ENCODE measurements at regions not wholly inside any gene's neighbourhood (a gene's known extent, or its start where the extent isn't known, plus 50 kb on each side); places are given as distances from the start of the nearest gene placed in this dataset.
"Not testable (repeated sequence)": the region's sequence is repeated elsewhere in the genome, so short reads cannot be mapped to it uniquely, and the experiment has no call there.

- Mint-ChIP-seq H3K9me3 (peaks cover 4% of the 10 kb centered on the region), H3K4me3 (no peak overlapping the region)
- intact Hi-C loops (cut with micrococcal nuclease) = no loop called here
Measured at GRCh38 chr2:116719836-116720235, 1094.7 kb upstream of the DDX18 start.

GRCh38 chr2:116724550-116724949 is 1089.9 kb upstream of the DDX18 start:
- no peak overlapping the region for H3K27ac Mint-ChIP-seq
- no peak overlapping the region for H3K4me3 Mint-ChIP-seq
- H3K9me3 Mint-ChIP-seq = peaks cover 10% of the 10 kb centered on the region
- no peak for DNase-seq
- intact Hi-C loops (cut with micrococcal nuclease) = no loop called here
- H3K36me3 Mint-ChIP-seq (ENCODE audit: low read depth) = no peaks in the 10 kb centered on the region
- H3K4me1 Mint-ChIP-seq = no peaks in the 10 kb centered on the region
- H3K27me3 Mint-ChIP-seq = no peaks in the 10 kb centered on the region

More at GRCh38 chr2:116719836-116720235, 1094.7 kb upstream of the DDX18 start:
- DNase-seq = no peak
- no peaks in the 10 kb centered on the region for H3K4me1 Mint-ChIP-seq
- H3K36me3 Mint-ChIP-seq (ENCODE audit: low read depth) = no peaks in the 10 kb centered on the region
- no peak overlapping the region for H3K27ac Mint-ChIP-seq
- H3K27me3 Mint-ChIP-seq = no peaks in the 10 kb centered on the region

GRCh38 chr2:116732322-116732721 is 1082.2 kb upstream of the DDX18 start:
- no peak for DNase-seq
- no peaks in the 10 kb centered on the region for H3K9me3 Mint-ChIP-seq
- intact Hi-C loops (cut with micrococcal nuclease) = no loop called here
- H3K4me1 Mint-ChIP-seq = no peaks in the 10 kb centered on the region
- H3K27ac Mint-ChIP-seq = no peak overlapping the region
- H3K36me3 Mint-ChIP-seq (ENCODE audit: low read depth) = no peaks in the 10 kb centered on the region
- no peak overlapping the region for H3K4me3 Mint-ChIP-seq
- H3K27me3 Mint-ChIP-seq = no peaks in the 10 kb centered on the region

- no peak for DNase-seq
- H3K27ac Mint-ChIP-seq = no peak overlapping the region
- no peaks in the 10 kb centered on the region for H3K36me3 Mint-ChIP-seq (ENCODE audit: low read depth)
- intact Hi-C loops (cut with micrococcal nuclease) = no loop called here
- H3K9me3 Mint-ChIP-seq = no peaks in the 10 kb centered on the region
- no peaks in the 10 kb centered on the region for H3K4me1 Mint-ChIP-seq
- no peaks in the 10 kb centered on the region for H3K27me3 Mint-ChIP-seq
- no peak overlapping the region for H3K4me3 Mint-ChIP-seq
Measured at GRCh38 chr2:116733699-116734098, 1080.8 kb upstream of the DDX18 start.

GRCh38 chr2:116737951-116738350 is 1076.5 kb upstream of the DDX18 start:
- no peaks in the 10 kb centered on the region for H3K4me1 Mint-ChIP-seq

DNA sequence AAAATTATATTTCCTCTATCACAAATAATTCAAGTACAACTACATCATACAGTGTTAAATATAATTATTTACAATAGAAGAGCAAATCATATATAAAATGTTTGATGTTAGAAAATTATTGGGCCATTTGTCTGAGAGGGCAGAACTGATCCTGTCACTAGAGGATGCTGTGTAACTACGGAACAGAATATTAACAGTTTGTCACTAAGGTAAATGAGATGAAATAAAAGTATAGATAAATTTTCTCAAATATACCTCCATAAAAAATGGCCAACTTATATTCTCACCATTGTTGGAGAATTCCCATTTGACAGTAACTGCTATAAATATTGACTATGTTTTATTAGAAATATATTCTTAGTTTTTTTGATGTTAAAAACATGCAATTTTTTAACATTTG is 1067.4 kb upstream of the DDX18 start:
- intact Hi-C loops (cut with micrococcal nuclease) = no loop called here
- Mint-ChIP-seq H3K9me3 (no peaks in the 10 kb centered on the region), H3K27me3 (no peaks in the 10 kb centered on the region), H3K4me1 (no peaks in the 10 kb centered on the region), H3K27ac (no peak overlapping the region), H3K36me3 (ENCODE audit: low read depth) (no peaks in the 10 kb centered on the region), H3K4me3 (no peak overlapping the region)
- no peak for DNase-seq

More at GRCh38 chr2:116737951-116738350, 1076.5 kb upstream of the DDX18 start:
- Mint-ChIP-seq H3K36me3 (ENCODE audit: low read depth) (no peaks in the 10 kb centered on the region), H3K27ac (no peak overlapping the region), H3K27me3 (no peaks in the 10 kb centered on the region), H3K4me3 (no peak overlapping the region), H3K9me3 (no peaks in the 10 kb centered on the region)
- intact Hi-C loops (cut with micrococcal nuclease) = no loop called here
- no peak for DNase-seq

GRCh38 chr2:116749994-116750393 is 1064.5 kb upstream of the DDX18 start:
- Mint-ChIP-seq H3K9me3 (no peaks in the 10 kb centered on the region), H3K27ac (no peak overlapping the region), H3K4me1 (no peaks in the 10 kb centered on the region), H3K4me3 (no peak overlapping the region), H3K27me3 (no peaks in the 10 kb centered on the region), H3K36me3 (ENCODE audit: low read depth) (no peaks in the 10 kb centered on the region)
- no peak for DNase-seq
- intact Hi-C loops (cut with micrococcal nuclease) = no loop called here

- DNase-seq = no peak
- Mint-ChIP-seq H3K4me1 (no peaks in the 10 kb centered on the region), H3K27me3 (no peaks in the 10 kb centered on the region), H3K4me3 (no peak overlapping the region), H3K9me3 (no peaks in the 10 kb centered on the region), H3K36me3 (ENCODE audit: low read depth) (no peaks in the 10 kb centered on the region), H3K27ac (no peak overlapping the region)
- intact Hi-C loops (cut with micrococcal nuclease) = no loop called here
Measured at GRCh38 chr2:116754381-116755101, 1060.0 kb upstream of the DDX18 start.

- Mint-ChIP-seq H3K4me1 (no peaks in the 10 kb centered on the region), H3K36me3 (ENCODE audit: low read depth) (no peaks in the 10 kb centered on the region), H3K9me3 (no peaks in the 10 kb centered on the region), H3K4me3 (no peak overlapping the region), H3K27ac (no peak overlapping the region), H3K27me3 (no peaks in the 10 kb centered on the region)
- intact Hi-C loops (cut with micrococcal nuclease) = no loop called here
- no peak for DNase-seq
Measured at GRCh38 chr2:116761864-116762263, 1052.6 kb upstream of the DDX18 start.

- Mint-ChIP-seq H3K27ac (no peak overlapping the region), H3K36me3 (ENCODE audit: low read depth) (no peaks in the 10 kb centered on the region), H3K4me3 (no peak overlapping the region), H3K27me3 (no peaks in the 10 kb centered on the region), H3K9me3 (peaks cover 4% of the 10 kb centered on the region), H3K4me1 (no peaks in the 10 kb centered on the region)
- DNase-seq = no peak
- intact Hi-C loops (cut with micrococcal nuclease) = no loop called here
Measured at GRCh38 chr2:116769514-116769913, 1045.0 kb upstream of the DDX18 start.

GRCh38 chr2:116776556-116776955 is 1037.9 kb upstream of the DDX18 start:
- intact Hi-C loops (cut with micrococcal nuclease) = no loop called here
- no peak overlapping the region for H3K27ac Mint-ChIP-seq
- H3K27me3 Mint-ChIP-seq = no peaks in the 10 kb centered on the region
- peaks cover 7% of the 10 kb centered on the region for H3K9me3 Mint-ChIP-seq
- H3K36me3 Mint-ChIP-seq (ENCODE audit: low read depth) = no peaks in the 10 kb centered on the region
- no peaks in the 10 kb centered on the region for H3K4me1 Mint-ChIP-seq
- no peak for DNase-seq
- H3K4me3 Mint-ChIP-seq = no peak overlapping the region

- H3K4me3 Mint-ChIP-seq = no peak overlapping the region
- H3K27ac Mint-ChIP-seq = no peak overlapping the region
- no peaks in the 10 kb centered on the region for H3K36me3 Mint-ChIP-seq (ENCODE audit: low read depth)
- no peak for DNase-seq
- no peaks in the 10 kb centered on the region for H3K4me1 Mint-ChIP-seq
- no peaks in the 10 kb centered on the region for H3K27me3 Mint-ChIP-seq
- intact Hi-C loops (cut with micrococcal nuclease) = no loop called here
- H3K9me3 Mint-ChIP-seq = no peaks in the 10 kb centered on the region
Measured at GRCh38 chr2:116787848-116788247, 1026.6 kb upstream of the DDX18 start.

GRCh38 chr2:116802671-116803070 is 1011.8 kb upstream of the DDX18 start:
- Mint-ChIP-seq H3K27ac (no peak overlapping the region), H3K36me3 (ENCODE audit: low read depth) (no peaks in the 10 kb centered on the region), H3K27me3 (no peaks in the 10 kb centered on the region), H3K4me1 (no peaks in the 10 kb centered on the region), H3K9me3 (peaks cover 12% of the 10 kb centered on the region), H3K4me3 (no peak overlapping the region)
- intact Hi-C loops (cut with micrococcal nuclease) = no loop called here
- DNase-seq = no peak

DNA sequence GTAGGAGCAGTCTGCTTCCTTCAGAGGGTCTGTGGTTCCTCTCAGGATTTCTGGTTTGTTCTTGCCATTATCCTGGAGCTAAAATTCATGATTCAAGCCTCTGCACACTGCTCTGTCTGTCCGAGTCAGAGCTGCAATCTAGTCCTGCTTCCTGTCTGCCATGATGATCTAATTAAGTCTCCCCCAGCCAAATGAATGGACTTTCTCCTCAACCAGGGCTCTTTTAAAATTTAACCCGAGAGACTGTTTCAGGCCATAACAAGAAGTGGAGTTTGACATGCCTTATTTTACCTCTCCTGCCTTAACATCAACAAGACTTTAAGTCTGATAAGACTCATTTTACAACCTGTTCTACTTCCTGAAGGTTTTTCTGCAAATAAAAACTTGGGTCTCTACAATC is 1009.6 kb upstream of the DDX18 start:
- H3K4me1 Mint-ChIP-seq = no peaks in the 10 kb centered on the region
- no peak overlapping the region for H3K4me3 Mint-ChIP-seq
- DNase-seq = no peak
- no peaks in the 10 kb centered on the region for H3K36me3 Mint-ChIP-seq (ENCODE audit: low read depth)
- H3K27me3 Mint-ChIP-seq = no peaks in the 10 kb centered on the region
- H3K9me3 Mint-ChIP-seq = peaks cover 12% of the 10 kb centered on the region
- H3K27ac Mint-ChIP-seq = no peak overlapping the region
- intact Hi-C loops (cut with micrococcal nuclease) = no loop called here

GRCh38 chr2:116806505-116806904 is 1008.0 kb upstream of the DDX18 start:
- H3K4me3 Mint-ChIP-seq, H3K9me3 Mint-ChIP-seq: not testable (repeated sequence)

More at GRCh38 chr2:116806505-116806904, 1008.0 kb upstream of the DDX18 start:
- H3K4me1 Mint-ChIP-seq; intact Hi-C loops (cut with micrococcal nuclease); H3K36me3 Mint-ChIP-seq (ENCODE audit: low read depth); DNase-seq; H3K27me3 Mint-ChIP-seq; H3K27ac Mint-ChIP-seq: not testable (repeated sequence)

Measured in activated CD4-positive, alpha-beta T cell treated with anti-CD3 and anti-CD28 coated beads, Interleukin-2, amount 10 ng/mL, durations not matched to agents 24 days and 14 days (primary cell).